Upper lobe of left lung (tissue), 4 donors: ENCODE measurements at regions not wholly inside any gene's neighbourhood (a gene's known extent, or its start where the extent isn't known, plus 50 kb on each side); places are given as distances from the start of the nearest gene placed in this dataset.

Experiments used
- EP300 ChIP-seq, 4 donors: sonication (generic); formaldehyde crosslinking; IDR thresholded peaks; one replicate each; pipeline ENCODE4 v1.5.1; 2017; ENCODE audit warnings: antibody characterized with exemption in 4 of 4, control low read depth in 2 of 4
- TF ChIP-seq, protein P1 (sequence below), 6 experiments: fragments of 450-650 bp in 4 of 6; fragments of 200-600 bp in 2 of 6; sonication (generic) in 2 of 6; IDR thresholded peaks; one replicate each; pipeline ENCODE4 v1.5.1; 2016 to 2019; ENCODE audit warnings: antibody characterized with exemption in 6 of 6

DNA sequence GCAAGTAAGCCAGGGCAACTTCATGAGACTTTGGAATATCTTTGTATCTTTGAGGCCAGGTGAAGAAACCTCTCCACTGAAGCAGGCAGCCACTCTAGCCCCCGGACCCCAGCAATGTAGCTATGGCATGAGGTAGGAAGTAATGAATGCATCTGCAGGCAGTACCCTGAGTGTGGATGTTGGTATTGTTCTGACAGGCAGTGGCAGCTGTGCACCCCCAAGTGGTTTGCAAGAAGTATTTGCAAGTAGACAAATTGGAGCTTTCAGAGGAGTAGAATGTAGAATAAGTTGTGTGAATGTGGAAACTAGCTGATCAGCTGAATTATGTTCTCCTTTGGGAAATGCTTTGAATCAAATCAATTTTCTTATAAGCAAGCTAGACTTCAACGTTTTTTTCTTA, 194.4 kb upstream of the PGR start:
- TF ChIP-seq EP300 (IDR thresholded peaks at IDR 0.05): no peak
- TF ChIP-seq, protein P1, sequence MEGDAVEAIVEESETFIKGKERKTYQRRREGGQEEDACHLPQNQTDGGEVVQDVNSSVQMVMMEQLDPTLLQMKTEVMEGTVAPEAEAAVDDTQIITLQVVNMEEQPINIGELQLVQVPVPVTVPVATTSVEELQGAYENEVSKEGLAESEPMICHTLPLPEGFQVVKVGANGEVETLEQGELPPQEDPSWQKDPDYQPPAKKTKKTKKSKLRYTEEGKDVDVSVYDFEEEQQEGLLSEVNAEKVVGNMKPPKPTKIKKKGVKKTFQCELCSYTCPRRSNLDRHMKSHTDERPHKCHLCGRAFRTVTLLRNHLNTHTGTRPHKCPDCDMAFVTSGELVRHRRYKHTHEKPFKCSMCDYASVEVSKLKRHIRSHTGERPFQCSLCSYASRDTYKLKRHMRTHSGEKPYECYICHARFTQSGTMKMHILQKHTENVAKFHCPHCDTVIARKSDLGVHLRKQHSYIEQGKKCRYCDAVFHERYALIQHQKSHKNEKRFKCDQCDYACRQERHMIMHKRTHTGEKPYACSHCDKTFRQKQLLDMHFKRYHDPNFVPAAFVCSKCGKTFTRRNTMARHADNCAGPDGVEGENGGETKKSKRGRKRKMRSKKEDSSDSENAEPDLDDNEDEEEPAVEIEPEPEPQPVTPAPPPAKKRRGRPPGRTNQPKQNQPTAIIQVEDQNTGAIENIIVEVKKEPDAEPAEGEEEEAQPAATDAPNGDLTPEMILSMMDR (IDR thresholded peaks at IDR 0.05): no peak
